ENCODE measurements at regions not wholly inside any gene's neighbourhood (a gene's known extent, or its start where the extent isn't known, plus 50 kb on each side); places are given as distances from the start of the nearest gene placed in this dataset.

DNA sequence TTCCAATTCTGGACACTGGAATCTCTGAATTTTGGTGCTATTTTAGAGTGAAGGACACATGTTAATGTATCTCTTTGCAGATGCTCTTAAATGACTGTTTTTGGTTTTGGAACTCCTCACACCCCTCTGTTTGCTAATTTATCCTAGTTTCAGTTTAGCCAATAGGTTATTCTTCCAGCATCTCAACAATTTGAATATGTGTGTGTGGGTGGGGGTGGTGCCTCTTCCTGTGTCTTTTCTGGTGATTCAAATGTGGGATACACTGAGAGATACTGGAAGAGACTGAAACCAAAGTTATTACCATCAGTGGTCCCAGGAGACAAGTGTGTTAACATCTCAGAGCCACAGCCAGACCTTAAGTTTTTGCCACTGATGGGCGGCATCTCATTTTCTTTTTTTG is 1317.4 kb upstream of the TMEM132C start:
- Histone ChIP-seq H2AFZ (ENCODE audit: low read length) (no peak overlapping the region), H3K14ac (ENCODE audit: insufficient read length) (no peak overlapping the region), H3K4me3 (ENCODE audit: extremely low read depth in 1 of 4, insufficient read depth in 2 of 4, low read depth in 3 of 4, low read length in 4 of 4) (no peak overlapping the region), H3K36me3 (ENCODE audit: control insufficient read depth in 2 of 4, insufficient read depth in 4 of 4, low read length in 3 of 4) (no peaks in the 10 kb centered on the region), H2AK5ac (ENCODE audit: low read depth, low read length) (no peak overlapping the region), H3K9me3 (ENCODE audit: insufficient read depth in 2 of 2, low read depth in 1 of 2, low read length in 1 of 2) (no peaks in the 10 kb centered on the region), H3K79me2 (ENCODE audit: control insufficient read depth in 1 of 2, insufficient read depth in 2 of 2, low read length in 2 of 2) (no peaks in the 10 kb centered on the region), H4K5ac (ENCODE audit: insufficient read length, low read depth, low read length) (no peak overlapping the region), H3K4me2 (ENCODE audit: insufficient read depth in 1 of 2, low read depth in 2 of 2, low read length in 2 of 2) (no peak overlapping the region), H3K23me2 (ENCODE audit: low read depth, low read length) (no peaks in the 10 kb centered on the region), H3K4ac (replicated peaks; ENCODE audit: insufficient read length, low read depth, low read length) (no peak overlapping the region), H3K9ac (replicated peaks in 1 of 4; ENCODE audit: extremely low read depth in 1 of 4, low read depth in 3 of 4, low read length in 3 of 4) (no peak overlapping the region), H3K18ac (ENCODE audit: extremely low read depth, low read length) (no peak overlapping the region), H2BK20ac (ENCODE audit: low read length) (no peak overlapping the region), H3K27ac (ENCODE audit: low read depth, low read length) (no peak overlapping the region), H3K79me1 (ENCODE audit: low read depth, low read length) (no peaks in the 10 kb centered on the region), H2BK12ac (ENCODE audit: low read depth, low read length) (no peak overlapping the region), H4K20me1 (replicated peaks in 1 of 2; ENCODE audit: control insufficient read depth in 1 of 2, insufficient read depth in 2 of 2, low read length in 2 of 2) (no peaks in the 10 kb centered on the region), H4K91ac (replicated peaks; ENCODE audit: insufficient read length, low read length) (no peak overlapping the region), H2BK15ac (ENCODE audit: low read length) (no peak overlapping the region), H3K27me3 (replicated peaks in 1 of 4; ENCODE audit: control insufficient read depth in 3 of 4, extremely low read depth in 1 of 4, insufficient read depth in 3 of 4, low read length in 3 of 4) (no peaks in the 10 kb centered on the region), H3K23ac (ENCODE audit: insufficient read length) (no peak overlapping the region), H2BK5ac (ENCODE audit: low read depth, low read length) (no peak overlapping the region), H4K8ac (ENCODE audit: extremely low read depth, insufficient read depth, low read length) (no peak overlapping the region), H2BK120ac (replicated peaks; ENCODE audit: low read depth, low read length) (no peak overlapping the region), H3K4me1 (replicated peaks in 1 of 4; ENCODE audit: control insufficient read depth in 3 of 4, insufficient read depth in 4 of 4, low read length in 3 of 4) (peaks cover 0 to 4% (median 0%) of the 10 kb centered on the region in 4 experiments; a peak in 2 of 7 replicates), H3K56ac (replicated peaks; ENCODE audit: insufficient read length, low read depth, low read length) (no peak overlapping the region)
- 94% methylated on average over 1 of the region's 1 CpG; no CpG with 5 or more reads in 1 of the 2 experiments for WGBS, 2 experiments (ENCODE audit: extremely low coverage in 1 of 2, insufficient coverage in 1 of 2, insufficient read length in 1 of 2, insufficient replicate concordance in 2 of 2, low coverage in 1 of 2, low lambda C conversion rate in 2 of 2, missing lambda C conversion rate in 1 of 2)
- no peak for FAIRE-seq
- DNase-seq (ENCODE audit: low read depth in 1 of 2, low spot score in 2 of 2) = no peak
- ChIA-PET POLR2A (ENCODE audit: partially characterized antibody) (no interaction called here), CTCF (ENCODE audit: partially characterized antibody) (no interaction called here)
- TF ChIP-seq SUZ12 (IDR thresholded peaks at IDR 0.05; ENCODE audit: low read length) = no peak
